DND-41 (cell line): ENCODE measurements at regions not wholly inside any gene's neighbourhood (a gene's known extent, or its start where the extent isn't known, plus 50 kb on each side); places are given as distances from the start of the nearest gene placed in this dataset.

Experiments
- EZH2 ChIP-seq: IDR thresholded peaks from 3 replicates; pipeline ENCODE4 v1.6.1; 2012; ENCODE audit warnings: borderline replicate concordance, low read depth, mild to moderate bottlenecking, moderate library complexity, low read length, inconsistent platforms; ENCODE audit not compliant: severe bottlenecking
- TF ChIP-seq, protein P1 (sequence below): IDR thresholded peaks from 2 replicates; pipeline ENCODE4 v1.5.1; 2012; ENCODE audit warnings: borderline replicate concordance, low read length, moderate library complexity, mild to moderate bottlenecking; ENCODE audit not compliant: poor library complexity, severe bottlenecking; ENCODE audit errors: extremely low read depth

DNA sequence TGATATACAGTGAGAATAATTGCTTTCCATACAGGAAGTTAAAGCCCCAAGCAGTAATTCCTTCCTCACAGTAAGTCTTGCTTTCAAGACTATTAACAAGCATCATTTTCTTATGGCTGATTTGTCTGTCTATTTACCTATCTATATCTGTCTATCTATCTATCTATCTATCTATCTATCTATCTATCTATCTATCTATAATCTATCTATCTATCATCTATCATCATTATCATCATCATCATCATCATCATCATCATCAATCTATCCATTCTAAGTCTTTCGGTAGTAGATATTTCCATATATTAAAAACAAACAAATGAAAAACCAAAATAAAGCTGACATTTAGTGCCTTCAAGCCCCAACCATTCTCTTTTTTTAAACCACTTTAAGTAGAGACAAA lies 224.4 kb upstream of the RXFP2 start:
- TF ChIP-seq, protein P1, sequence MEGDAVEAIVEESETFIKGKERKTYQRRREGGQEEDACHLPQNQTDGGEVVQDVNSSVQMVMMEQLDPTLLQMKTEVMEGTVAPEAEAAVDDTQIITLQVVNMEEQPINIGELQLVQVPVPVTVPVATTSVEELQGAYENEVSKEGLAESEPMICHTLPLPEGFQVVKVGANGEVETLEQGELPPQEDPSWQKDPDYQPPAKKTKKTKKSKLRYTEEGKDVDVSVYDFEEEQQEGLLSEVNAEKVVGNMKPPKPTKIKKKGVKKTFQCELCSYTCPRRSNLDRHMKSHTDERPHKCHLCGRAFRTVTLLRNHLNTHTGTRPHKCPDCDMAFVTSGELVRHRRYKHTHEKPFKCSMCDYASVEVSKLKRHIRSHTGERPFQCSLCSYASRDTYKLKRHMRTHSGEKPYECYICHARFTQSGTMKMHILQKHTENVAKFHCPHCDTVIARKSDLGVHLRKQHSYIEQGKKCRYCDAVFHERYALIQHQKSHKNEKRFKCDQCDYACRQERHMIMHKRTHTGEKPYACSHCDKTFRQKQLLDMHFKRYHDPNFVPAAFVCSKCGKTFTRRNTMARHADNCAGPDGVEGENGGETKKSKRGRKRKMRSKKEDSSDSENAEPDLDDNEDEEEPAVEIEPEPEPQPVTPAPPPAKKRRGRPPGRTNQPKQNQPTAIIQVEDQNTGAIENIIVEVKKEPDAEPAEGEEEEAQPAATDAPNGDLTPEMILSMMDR: no peak
- no peak for TF ChIP-seq EZH2
